Hematopoietic multipotent progenitor cell (in vitro differentiated cells): ENCODE measurements at regions not wholly inside any gene's neighbourhood (a gene's known extent, or its start where the extent isn't known, plus 50 kb on each side); places are given as distances from the start of the nearest gene placed in this dataset.
"Not testable (repeated sequence)": the region's sequence is repeated elsewhere in the genome, so short reads cannot be mapped to it uniquely, and the experiment has no call there.

Experiments
- DNase-seq, 3 donors: peaks; one replicate each; pipeline ENCODE4 v3.0.0-alpha.2; 2011 to 2015; ENCODE audit warnings: low read depth in 2 of 3, low spot score in 2 of 3

DNA sequence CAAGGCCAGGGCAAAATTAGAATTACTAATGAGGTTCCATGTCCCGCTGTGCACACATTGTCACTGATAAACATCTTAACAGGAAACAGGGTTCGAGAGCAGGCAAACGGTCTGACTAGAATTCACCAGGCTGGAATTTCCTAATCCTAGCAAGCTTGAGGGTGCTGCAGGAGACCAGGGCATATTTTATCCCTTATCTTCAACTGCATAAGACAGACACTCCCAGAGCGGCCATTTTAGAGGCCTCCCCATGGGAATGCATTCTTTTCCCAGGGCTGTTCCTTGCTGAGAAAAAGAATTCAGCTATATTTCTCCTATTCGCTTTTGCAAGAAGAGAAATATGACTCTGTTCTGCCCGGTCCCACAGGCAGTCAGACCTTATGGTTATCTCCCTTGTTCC, 282.5 kb upstream of the TACR3 start:
- DNase-seq: not testable (repeated sequence)

DNA sequence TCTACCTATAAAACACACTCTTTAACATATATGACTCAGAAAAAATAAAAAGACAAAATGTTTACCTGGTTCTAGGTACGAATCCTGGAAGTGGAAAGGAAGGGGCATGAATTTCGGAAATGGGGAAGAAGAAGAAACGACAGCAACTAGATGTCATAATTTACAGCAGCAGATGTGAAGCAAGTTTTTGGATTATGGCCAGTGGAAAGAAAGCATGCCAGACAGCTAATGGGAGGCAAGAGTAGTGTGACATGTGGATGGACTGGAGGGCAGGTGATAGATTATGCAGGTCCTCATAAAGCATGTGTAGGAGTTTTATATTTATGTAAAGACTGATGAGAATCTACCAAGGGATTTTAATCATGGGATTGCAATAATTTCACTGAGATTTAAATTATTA, 279.0 kb upstream of the TACR3 start:
- no peak for DNase-seq

DNA sequence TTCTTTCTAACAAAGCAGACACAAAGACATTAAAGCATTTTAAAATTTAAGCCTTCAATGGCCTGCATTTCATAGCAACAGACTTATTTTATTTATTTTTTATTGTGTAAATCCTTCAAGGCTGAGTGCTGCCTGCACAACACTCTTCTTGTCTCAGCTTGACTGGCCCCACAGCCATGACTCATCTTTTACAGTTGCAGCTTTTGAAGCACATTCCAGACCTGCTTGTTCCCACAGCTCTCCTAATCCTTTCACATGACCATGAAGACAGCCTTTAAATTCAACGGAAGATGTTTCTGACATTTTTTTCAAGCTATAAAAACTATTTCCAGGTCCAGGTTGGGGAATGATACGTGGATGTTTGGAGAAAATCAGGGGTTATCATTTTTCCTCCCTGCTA, 276.9 kb upstream of the TACR3 start:
- no peak for DNase-seq

DNA sequence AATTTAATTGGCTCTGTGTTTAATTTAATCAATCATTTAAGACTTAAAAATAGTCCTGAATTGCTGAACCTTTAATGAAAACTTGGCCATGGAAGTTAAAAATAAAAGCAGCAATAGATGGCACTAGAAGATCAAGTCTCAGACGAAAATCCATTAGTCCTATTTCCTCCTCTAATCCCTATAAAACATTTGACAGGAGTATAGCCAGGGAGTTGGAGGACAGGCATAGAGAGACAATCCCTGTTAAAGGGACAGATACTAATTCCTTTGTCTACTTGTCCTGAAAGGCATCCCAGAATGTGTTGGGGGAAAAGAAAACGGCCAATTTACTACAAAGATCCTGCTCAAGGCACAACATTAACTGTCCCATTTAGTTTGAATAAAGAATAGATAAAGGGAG, 276.3 kb upstream of the TACR3 start:
- DNase-seq: no peak

DNA sequence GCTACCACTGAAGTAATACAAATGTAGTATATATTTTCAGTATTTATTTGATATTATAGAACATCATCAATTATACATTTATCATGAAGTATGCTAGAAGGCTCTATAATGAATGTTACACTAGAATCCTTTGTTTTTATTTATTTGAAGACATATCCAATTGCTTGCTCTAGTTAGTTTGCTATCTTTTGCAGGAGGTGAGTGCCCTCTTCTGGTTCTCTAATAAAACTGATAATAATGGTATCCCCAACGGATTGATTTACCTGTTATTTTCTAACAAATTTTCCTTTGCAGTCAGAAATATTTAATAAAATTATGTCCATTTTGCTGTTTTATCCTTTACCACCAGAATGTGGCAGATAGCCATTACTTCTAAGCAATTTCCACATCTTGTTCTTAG, 274.3 kb upstream of the TACR3 start:
- no peak for DNase-seq

DNA sequence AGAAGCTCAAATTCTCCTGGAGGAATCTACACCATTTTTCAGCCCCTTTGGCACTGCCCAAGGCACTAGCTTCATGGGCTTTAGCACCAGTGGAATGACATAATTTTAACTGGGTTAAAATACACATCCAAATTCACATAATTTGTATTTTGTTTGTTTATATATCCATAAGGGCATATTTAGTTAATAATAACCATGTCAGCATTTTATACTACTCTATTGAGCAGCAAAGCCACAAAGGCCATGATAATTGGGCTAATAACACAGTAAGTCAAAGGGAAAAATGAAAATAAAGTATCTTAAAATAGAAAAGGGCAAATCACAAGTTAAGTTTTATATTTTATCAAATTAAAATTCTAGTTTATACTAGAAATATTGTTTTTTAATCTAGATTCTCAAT, 262.7 kb upstream of the TACR3 start:
- DNase-seq: no peak

DNA sequence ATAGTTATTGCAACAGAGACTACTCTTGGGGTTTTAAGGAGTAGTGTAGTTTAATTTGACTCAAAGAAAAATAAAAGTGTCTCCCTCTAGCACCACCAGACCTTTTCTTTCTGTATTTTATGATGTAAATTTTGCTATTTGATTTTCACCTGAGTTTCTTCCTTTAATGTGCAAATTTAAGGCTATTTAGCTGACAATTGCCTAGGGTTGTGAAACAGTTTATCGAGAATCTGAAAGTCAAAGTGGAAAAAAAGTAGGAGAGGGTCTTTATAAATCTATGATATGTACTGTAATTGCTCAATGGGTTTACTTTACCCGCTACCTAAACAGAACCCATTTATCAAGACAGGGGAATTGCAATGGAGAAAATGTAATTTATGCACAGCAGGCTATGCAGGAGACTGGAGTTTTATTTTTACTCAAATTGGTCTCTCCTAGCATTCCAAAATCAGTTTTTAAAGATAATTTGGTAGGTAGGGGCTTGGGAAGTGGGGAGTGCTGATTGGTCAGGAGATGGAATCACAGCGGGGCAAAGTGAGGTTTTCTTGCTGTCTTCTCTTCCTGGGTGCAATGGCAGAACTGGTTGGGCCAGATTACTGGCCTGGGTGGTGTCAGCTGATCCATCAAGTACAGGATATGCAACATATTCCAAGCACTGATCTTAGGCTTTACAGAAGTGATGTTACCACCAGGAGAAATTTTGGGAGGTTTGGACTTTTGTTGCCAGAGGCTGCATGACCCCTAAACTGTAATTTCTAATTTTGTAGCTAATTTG, 228.6 kb upstream of the TACR3 start:
- DNase-seq: no peak

DNA sequence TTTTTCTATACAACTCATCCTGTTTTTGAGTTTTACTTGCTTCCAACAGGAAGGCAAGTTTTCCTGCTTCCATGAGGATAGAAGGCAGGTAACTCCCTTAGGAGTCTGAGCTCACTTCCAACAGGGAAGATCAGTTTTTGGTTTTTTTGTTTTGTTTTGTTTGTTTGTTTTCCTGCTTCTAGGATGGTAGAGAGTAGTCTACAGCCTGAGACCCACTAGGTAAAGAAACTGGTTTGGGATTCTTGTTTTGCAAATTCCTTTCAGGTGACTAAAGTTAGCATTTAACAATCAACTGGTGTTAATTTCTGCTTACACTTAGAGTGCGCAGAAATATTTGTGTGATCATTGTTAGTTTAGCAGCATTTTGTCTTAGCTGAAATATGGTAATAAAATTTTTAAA, 227.8 kb upstream of the TACR3 start:
- DNase-seq: no peak

DNA sequence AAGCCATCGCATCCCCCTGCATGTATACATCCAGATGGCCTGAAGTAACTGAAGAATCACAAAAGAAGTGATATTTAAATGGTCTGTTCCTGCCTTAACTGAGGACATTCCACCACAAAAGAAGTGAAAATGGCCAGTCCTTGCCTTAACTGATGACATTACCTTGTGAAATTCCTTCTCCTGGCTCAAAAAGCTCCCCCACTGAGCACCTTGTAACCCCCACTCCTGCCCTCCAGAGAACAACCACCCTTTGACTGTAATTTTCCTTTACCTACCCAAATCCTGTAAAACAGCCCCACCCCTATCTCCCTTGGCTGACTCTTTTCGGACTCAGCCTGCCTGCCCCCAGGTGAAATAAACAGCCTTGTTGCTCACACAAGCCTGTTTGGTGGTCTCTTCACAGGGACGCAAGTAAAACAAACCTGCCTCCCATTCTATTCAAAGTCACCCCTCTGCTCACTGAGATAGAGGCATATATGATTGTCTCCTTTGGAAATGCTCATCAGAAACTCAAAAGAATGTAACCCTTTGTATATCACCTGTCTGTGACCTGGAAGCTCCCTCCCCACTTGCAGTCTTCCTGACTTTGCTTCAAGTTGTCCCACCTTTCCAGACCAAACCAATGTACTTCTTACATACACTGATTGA, 227.0 kb upstream of the TACR3 start:
- DNase-seq: not testable (repeated sequence)

DNA sequence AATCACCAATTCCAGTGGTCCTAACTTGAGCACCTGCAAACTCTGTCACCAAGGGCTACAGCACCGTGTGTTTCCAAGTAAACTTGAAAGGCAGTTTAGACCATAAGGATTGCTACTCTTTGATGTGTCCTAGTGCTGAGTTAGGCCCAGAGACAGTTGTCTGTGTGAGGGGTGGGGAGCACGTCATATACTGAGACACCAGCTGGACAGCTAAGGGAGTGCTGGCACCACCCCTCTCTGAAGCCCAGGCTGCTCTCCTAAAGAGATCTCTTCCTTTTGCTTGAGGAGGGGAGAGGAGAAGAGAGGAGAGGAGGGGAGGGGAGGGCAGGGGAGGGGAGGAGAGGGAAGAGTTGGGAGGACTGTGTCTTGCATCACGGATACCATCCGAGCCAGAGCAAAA, 218.7 kb upstream of the TACR3 start:
- no peak for DNase-seq

DNA sequence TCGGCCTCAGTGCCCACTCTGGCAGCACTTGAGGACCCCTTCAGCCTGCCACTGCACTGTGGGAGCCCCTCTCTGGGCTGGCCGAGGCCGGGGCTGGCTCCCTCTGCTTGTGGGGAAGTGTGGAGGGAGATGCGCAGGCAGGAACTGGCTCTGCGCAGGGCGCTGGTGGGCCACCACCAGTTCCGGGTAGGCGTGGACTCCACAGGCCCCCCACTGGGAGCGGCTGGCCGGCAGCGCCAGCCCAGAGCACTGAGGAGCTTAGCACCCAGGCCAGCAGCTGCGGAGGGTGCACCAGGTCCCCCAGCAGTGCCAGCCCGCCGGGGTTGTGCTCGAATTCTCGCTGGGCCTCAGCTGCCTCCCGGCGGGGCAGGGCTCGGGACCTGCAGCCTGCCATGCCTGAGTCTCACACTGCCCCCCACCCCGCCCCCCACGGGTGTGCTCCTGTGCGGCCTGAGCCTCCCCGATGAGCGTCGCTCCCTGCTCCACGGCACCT, 216.9 kb upstream of the TACR3 start:
- DNase-seq: no peak

DNA sequence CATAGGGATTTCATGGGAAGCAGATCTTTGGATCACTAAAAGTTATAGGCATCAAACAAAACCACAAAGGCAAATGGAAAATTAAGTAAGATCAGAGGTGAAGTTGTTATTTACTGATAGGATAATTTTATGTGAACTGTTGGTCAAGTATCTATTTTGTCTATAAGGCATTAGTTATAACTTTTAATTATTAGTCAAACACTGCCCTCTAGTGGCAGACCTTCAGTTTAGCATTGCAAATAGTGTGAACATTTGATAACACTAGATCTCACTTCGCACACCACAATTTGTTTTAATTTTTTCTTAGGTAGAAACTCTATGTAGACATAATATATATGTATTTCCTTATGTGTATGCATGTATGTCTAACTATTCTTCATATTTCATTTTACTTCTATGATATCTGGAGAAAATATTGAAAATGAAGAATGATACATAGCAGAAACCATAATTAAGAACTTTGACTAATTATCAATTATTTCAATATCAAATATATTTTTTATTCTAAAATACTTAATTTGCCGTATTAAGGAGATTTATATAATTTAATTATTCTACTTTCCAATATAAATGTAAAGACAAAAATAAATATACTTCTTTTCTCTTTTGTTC, 214.5 kb upstream of the TACR3 start:
- DNase-seq: peak in 2 of 3 donors; percentile 18 to 51

DNA sequence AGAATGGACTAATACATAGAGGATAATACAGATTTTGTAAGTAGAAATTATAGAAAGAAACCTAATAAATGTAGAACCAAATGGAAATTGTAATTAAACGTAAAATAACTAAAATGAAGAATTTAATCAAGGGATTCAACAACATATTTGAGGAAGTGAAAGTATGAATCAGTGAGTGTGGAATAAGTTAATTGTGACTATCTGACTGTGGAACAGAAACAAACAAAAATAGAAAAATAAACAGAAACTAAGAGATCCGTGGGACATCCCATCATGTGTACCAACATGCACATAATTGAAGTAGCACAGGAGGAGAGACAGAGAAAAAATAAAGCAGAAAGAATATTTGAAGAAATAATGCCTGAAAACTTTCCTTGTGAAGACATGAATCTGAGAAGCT, 208.6 kb upstream of the TACR3 start:
- no peak for DNase-seq

DNA sequence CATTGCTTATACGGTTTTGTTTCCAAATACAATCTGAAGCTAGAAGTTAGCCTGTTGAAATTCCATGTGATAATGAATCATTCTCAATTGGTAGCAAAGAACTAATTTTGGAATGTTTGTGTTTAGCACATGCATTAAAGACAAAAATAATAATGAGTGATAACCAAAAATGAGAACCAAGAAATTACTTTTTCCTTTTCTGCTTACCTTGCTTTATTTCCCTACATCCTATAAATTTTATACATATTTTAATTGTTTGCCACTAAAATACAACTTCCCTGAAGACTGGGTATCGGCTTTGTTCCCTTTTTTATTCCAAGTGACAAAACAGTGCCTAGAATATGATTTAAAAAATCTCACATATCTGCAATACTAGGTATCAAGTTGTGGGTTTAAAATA, 203.8 kb upstream of the TACR3 start:
- no peak for DNase-seq

DNA sequence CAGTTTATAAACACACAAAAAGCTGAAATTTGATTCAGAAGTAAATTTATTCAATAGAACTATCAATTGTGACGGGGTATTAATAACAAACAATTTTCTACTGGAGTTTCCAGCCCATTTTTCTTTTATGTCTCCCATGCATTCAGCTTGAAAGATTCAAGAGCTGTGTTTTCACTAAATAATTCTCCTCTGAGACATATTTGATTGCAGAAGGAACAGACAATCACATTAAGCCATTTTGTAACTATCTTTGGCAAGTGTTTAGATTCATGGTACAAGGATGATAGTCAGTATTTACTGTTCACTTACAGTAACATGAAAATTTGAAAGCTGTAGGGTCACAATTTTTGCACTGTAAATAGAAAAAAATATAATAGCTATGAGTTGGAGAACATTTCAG, 198.4 kb upstream of the TACR3 start:
- no peak for DNase-seq

DNA sequence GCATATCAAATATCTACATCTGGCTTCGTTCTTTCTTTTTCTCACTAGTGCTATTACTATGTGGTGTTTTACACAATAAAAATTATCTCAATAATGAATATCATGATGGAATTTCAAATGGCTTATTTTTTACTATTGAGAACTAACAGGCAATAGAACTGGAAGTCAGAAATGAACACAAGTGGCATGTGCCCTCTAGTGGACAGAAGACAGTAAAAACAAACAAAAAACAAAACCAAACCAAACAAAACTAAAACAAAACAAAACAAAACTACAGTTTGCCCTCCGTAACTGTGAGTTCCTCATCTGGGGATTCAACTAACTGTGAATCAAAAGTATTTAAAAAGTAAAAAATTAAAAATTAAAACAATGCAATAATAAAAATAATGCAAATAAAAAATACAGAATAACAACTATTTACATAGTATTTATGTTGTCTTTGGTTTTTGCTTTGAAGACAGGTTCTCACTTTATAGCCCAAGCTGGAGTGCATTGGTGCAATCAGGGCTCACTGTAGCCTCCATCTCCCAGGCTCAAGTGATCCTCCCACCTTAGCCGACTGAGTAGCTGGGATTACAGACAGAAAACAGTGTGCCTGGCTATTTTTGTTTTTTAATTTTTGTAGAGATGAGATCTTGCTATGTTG, 195.6 kb upstream of the TACR3 start:
- DNase-seq: peak in 1 of 3 donors; percentile 21

DNA sequence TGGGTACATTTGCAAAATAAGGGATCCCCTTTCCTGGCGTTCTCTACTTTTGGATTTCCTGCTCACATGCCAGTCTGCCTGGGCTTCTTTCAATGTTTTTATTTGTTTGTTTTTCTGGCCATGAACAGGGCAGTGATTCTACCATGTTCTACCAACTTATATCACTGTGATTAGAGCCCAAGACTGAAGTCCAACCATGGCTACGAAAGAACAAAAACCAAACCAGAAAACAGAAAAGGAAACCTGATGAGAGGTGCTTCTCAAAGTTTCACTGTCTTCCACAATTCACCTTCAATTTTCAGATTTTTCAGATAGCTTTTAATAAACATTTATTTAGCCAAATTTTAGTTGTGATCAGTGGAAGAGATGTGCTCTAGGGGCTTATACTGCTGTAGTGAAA, 187.6 kb upstream of the TACR3 start:
- DNase-seq: no peak

DNA sequence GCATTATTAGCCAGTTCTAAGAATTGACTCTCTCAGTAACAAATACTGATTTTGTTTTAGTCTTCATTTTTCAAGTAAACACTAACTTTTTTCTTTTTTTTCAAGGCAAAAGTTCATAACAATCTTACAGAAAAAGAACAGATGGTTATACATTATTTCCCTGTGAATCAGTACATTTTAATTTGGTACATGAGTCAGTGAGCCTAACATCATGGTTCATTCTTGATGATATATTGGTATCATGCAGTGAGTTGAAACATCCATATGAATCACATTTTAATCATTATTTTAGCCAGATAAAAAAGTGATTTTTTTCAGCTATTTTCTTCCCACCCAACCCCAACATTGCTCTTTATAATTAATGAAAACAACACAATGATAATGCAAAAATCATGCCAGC, 184.3 kb upstream of the TACR3 start:
- DNase-seq: no peak

DNA sequence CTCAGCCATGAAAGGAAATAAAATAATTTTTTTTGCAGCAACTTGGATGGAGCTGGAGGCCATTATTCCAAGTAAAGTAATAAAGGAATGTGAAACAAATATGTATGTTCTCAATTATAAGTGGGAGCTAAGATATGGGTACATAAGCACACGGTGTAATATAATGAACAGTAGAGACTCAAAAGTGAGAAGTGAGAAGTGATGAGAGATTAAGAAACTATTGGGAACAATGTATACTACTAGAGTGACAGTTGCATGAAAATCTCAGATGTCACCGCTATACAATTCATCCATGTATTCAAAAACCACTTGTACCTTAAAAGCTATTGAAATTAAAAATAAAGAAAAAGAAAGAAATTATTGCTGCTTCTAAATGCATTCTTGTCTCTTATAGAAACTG, 182.9 kb upstream of the TACR3 start:
- DNase-seq: no peak

DNA sequence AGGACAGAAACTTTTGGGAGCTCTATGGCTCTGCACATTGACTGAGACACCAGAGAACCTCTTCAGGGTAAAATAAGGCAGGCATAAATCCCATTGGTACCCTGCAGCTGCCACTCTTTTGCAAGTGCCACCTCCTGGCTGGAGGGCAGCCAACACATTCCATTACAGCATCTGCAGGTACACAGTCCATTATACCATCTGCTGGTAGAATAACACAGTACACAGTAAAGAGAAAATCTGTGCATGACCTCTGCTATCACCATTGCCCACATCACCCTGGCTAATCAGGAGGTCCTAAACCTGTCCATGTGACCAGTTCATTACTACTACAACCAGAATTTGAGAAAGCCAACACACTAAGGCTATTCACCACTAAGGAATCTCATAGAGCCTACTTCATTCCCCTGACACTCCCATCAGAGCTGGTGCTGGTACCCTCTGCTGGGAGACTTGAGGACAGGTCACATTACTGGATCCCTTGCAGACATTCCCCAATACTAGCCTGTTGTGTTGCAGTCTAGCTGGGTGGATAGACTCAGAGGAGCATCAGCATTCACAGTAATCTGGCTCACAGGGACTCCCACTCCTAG, 176.2 kb upstream of the TACR3 start:
- no peak for DNase-seq

DNA sequence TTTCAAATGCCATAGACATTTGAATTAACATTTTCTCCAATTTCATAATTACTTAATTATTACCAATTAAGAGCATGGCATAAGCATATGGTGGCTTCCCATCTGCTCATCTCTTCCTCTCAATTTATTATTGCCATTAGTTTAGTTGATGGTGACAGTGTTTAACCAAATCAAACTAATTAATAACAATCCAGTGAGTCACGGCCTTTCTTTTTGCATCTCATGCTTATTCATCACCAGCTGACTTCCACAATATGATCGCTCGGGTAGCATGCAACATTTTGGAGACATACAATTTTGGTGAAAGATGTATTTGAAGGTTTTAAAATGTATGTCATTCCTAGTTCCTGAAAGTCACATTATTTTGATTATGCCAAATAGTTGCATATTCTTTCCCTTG, 172.8 kb upstream of the TACR3 start:
- DNase-seq: no peak
